NB4 (cell line): ENCODE measurements at regions not wholly inside any gene's neighbourhood (a gene's known extent, or its start where the extent isn't known, plus 50 kb on each side); places are given as distances from the start of the nearest gene placed in this dataset.

Experiments used
- MYC ChIP-seq: IDR thresholded peaks from 2 replicates; pipeline ENCODE4 v1.6.1; 2011; ENCODE audit warnings: low read depth, low read length
- POLR2A ChIP-seq: IDR thresholded peaks from 2 replicates; pipeline ENCODE4 v1.6.1; 2011; ENCODE audit warnings: mild to moderate bottlenecking; ENCODE audit not compliant: insufficient read length; ENCODE audit errors: extremely low read depth
- TF ChIP-seq, protein P1 (sequence below): IDR thresholded peaks from one replicate; pipeline ENCODE4 v1.5.1; 2012; ENCODE audit warnings: low read depth, low read length

- TF ChIP-seq, protein P1, sequence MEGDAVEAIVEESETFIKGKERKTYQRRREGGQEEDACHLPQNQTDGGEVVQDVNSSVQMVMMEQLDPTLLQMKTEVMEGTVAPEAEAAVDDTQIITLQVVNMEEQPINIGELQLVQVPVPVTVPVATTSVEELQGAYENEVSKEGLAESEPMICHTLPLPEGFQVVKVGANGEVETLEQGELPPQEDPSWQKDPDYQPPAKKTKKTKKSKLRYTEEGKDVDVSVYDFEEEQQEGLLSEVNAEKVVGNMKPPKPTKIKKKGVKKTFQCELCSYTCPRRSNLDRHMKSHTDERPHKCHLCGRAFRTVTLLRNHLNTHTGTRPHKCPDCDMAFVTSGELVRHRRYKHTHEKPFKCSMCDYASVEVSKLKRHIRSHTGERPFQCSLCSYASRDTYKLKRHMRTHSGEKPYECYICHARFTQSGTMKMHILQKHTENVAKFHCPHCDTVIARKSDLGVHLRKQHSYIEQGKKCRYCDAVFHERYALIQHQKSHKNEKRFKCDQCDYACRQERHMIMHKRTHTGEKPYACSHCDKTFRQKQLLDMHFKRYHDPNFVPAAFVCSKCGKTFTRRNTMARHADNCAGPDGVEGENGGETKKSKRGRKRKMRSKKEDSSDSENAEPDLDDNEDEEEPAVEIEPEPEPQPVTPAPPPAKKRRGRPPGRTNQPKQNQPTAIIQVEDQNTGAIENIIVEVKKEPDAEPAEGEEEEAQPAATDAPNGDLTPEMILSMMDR: peak; percentile 51
- TF ChIP-seq POLR2A (no peak), MYC (no peak)
Measured at GRCh38 chr5:148733601-148734438, 79.5 kb upstream of the HTR4 start.
